H9 (cell line): ENCODE measurements at regions not wholly inside any gene's neighbourhood (a gene's known extent, or its start where the extent isn't known, plus 50 kb on each side); places are given as distances from the start of the nearest gene placed in this dataset.

Experiments used
- DNase-seq: peaks from one replicate; pipeline ENCODE4 v3.0.0-alpha.2; 2017
- H2AFZ ChIP-seq: one replicate; pipeline ENCODE4 v1.6.1; 2013; ENCODE audit warnings: mild to moderate bottlenecking, low read length, control low read depth, moderate library complexity
- H2AK5ac ChIP-seq: 2 replicates; pipeline ENCODE4 v1.6.1; 2013; ENCODE audit warnings: low read length, control low read depth, mixed read lengths; ENCODE audit not compliant: insufficient read length
- H2BK120ac ChIP-seq: one replicate; pipeline ENCODE4 v1.6.1; 2013; ENCODE audit warnings: low read depth, mild to moderate bottlenecking, low read length, control low read depth, inconsistent platforms; ENCODE audit not compliant: poor library complexity, severe bottlenecking
- H2BK12ac ChIP-seq: 2 replicates; pipeline ENCODE4 v1.6.1; 2013; ENCODE audit warnings: low read length, control low read depth, mixed read lengths, low read depth; ENCODE audit not compliant: insufficient read length
- H2BK15ac ChIP-seq: 2 replicates; pipeline ENCODE4 v1.6.1; 2013; ENCODE audit warnings: low read depth, low read length, control low read depth
- H2BK20ac ChIP-seq: one replicate; pipeline ENCODE4 v1.6.1; 2013; ENCODE audit warnings: low read depth, mild to moderate bottlenecking, low read length, control low read depth, inconsistent platforms; ENCODE audit not compliant: poor library complexity, severe bottlenecking
- H2BK5ac ChIP-seq: 2 replicates; pipeline ENCODE4 v1.6.1; 2013; ENCODE audit warnings: low read length, control low read depth, mixed read lengths; ENCODE audit not compliant: insufficient read length
- H3K14ac ChIP-seq: 2 replicates; pipeline ENCODE4 v1.6.1; 2013; ENCODE audit warnings: low read length, control low read depth; ENCODE audit not compliant: insufficient read depth
- H3K18ac ChIP-seq: 2 replicates; pipeline ENCODE4 v1.6.1; 2013; ENCODE audit warnings: low read depth, mild to moderate bottlenecking, mixed read lengths, low read length, control low read depth; ENCODE audit not compliant: insufficient read length
- H3K23ac ChIP-seq: 2 replicates; pipeline ENCODE4 v1.6.1; 2013; ENCODE audit warnings: low read length, control low read depth, mixed read lengths, low read depth; ENCODE audit not compliant: insufficient read length
- H3K23me2 ChIP-seq: 2 replicates; pipeline ENCODE4 v1.6.1; 2013; ENCODE audit warnings: low read depth, mild to moderate bottlenecking, mixed read lengths, low read length, control low read depth; ENCODE audit not compliant: insufficient read length, poor library complexity, severe bottlenecking
- H3K27ac ChIP-seq: 2 replicates; pipeline ENCODE4 v1.5.1; 2013; ENCODE audit warnings: low read length, control low read depth, mixed read lengths, low read depth; ENCODE audit not compliant: insufficient read length
- H3K27me3 ChIP-seq: 2 replicates; pipeline ENCODE4 v1.6.1; 2013; ENCODE audit warnings: low read length, control low read depth, inconsistent platforms; ENCODE audit not compliant: insufficient read depth
- H3K4ac ChIP-seq: 2 replicates; pipeline ENCODE4 v1.6.1; 2013; ENCODE audit warnings: low read depth, mild to moderate bottlenecking, control low read depth, inconsistent platforms, low read length, moderate library complexity
- H3K4me1 ChIP-seq: 2 replicates; pipeline ENCODE4 v1.6.1; 2013; ENCODE audit warnings: low read length, control low read depth, inconsistent platforms; ENCODE audit not compliant: insufficient read depth
- H3K4me2 ChIP-seq: 2 replicates; pipeline ENCODE4 v1.6.1; 2013; ENCODE audit warnings: low read length, control low read depth, mixed read lengths; ENCODE audit not compliant: insufficient read length, insufficient read depth
- H3K56ac ChIP-seq: 2 replicates; pipeline ENCODE4 v1.6.1; 2013; ENCODE audit warnings: low read depth, mild to moderate bottlenecking, mixed read lengths, low read length, control low read depth; ENCODE audit not compliant: insufficient read length
- H3K79me1 ChIP-seq: 2 replicates; pipeline ENCODE4 v1.6.1; 2013; ENCODE audit warnings: low read depth, mild to moderate bottlenecking, moderate library complexity, low read length, control low read depth, inconsistent platforms; ENCODE audit not compliant: insufficient read depth, poor library complexity, severe bottlenecking
- H3K79me2 ChIP-seq: 2 replicates; pipeline ENCODE4 v1.6.1; 2013; ENCODE audit warnings: low read length, control low read depth, inconsistent platforms; ENCODE audit not compliant: insufficient read depth
- H3K9ac ChIP-seq: 2 replicates; pipeline ENCODE4 v1.6.1; 2013; ENCODE audit warnings: low read length, control low read depth, mixed read lengths; ENCODE audit not compliant: insufficient read length; ENCODE audit errors: extremely low read depth
- H3K9me3 ChIP-seq: one replicate; pipeline ENCODE4 v1.6.1; 2013; ENCODE audit warnings: low read depth, low read length, inconsistent platforms; ENCODE audit not compliant: control insufficient read depth
- H3T11ph ChIP-seq: one replicate; pipeline ENCODE4 v1.6.1; 2013; ENCODE audit warnings: mild to moderate bottlenecking, low read length, control low read depth, inconsistent platforms
- H4K20me1 ChIP-seq: one replicate; pipeline ENCODE4 v1.6.1; 2013; ENCODE audit not compliant: control insufficient read depth, insufficient read length, insufficient read depth
- H4K5ac ChIP-seq: 2 replicates; pipeline ENCODE4 v1.6.1; 2013; ENCODE audit warnings: low read depth, mild to moderate bottlenecking, mixed read lengths, low read length, control low read depth; ENCODE audit not compliant: insufficient read length
- H4K8ac ChIP-seq: replicated peaks from 2 replicates; pipeline ENCODE4 v1.6.1; 2013; ENCODE audit warnings: low read length, control low read depth, mixed read lengths, low read depth; ENCODE audit not compliant: insufficient read length
- H4K91ac ChIP-seq: 2 replicates; pipeline ENCODE4 v1.6.1; 2013; ENCODE audit warnings: low read depth, mild to moderate bottlenecking, moderate library complexity, mixed read lengths, low read length, control low read depth; ENCODE audit not compliant: insufficient read length
- H3K27ac Mint-ChIP-seq, 3 experiments: 2 replicates in 2 of 3; 3 replicates in 1 of 3; pipeline ENCODE4 v1.8.0; 2020 to 2021; ENCODE audit warnings: mixed read lengths in 3 of 3, mild to moderate bottlenecking in 1 of 3, moderate library complexity in 1 of 3
- H3K27me3 Mint-ChIP-seq: 2 replicates; pipeline ENCODE4 v1.8.0; 2021; ENCODE audit warnings: low read depth, mild to moderate bottlenecking, moderate library complexity, mixed read lengths
- H3K36me3 Mint-ChIP-seq, 3 experiments: 2 replicates in 2 of 3; 3 replicates in 1 of 3; pipeline ENCODE4 v1.8.0; 2020 to 2021; ENCODE audit warnings: low read depth in 3 of 3, mixed read lengths in 3 of 3; ENCODE audit not compliant: insufficient read depth in 1 of 3
- H3K4me1 Mint-ChIP-seq, 2 experiments: 2 replicates each; pipeline ENCODE4 v1.8.0; 2020; ENCODE audit warnings: mixed read lengths in 2 of 2
- H3K4me3 Mint-ChIP-seq, 2 experiments: 2 replicates in 1 of 2; 3 replicates in 1 of 2; pipeline ENCODE4 v1.8.0; 2020 to 2021; ENCODE audit warnings: mild to moderate bottlenecking in 2 of 2, mixed read lengths in 2 of 2, moderate library complexity in 1 of 2
- H3K9me3 Mint-ChIP-seq, 2 experiments: 2 replicates in 1 of 2; 3 replicates in 1 of 2; pipeline ENCODE4 v1.8.0; 2020; ENCODE audit warnings: mild to moderate bottlenecking in 2 of 2, mixed read lengths in 2 of 2, moderate library complexity in 1 of 2
- CTCF ChIP-seq: fragments of 200-600 bp; sonication (generic); conservative IDR thresholded peaks from 3 replicates; pipeline ENCODE4 v1.8.0; 2021; ENCODE audit warnings: antibody characterized with exemption, mild to moderate bottlenecking
- WGBS: extraction: QIAGEN DNeasy Blood & Tissue Kit; methylation state at CpG from one replicate; pipeline ENCODE4 v1.1.7; 2013; ENCODE audit warnings: missing lambda C conversion rate, low lambda C conversion rate, mixed read lengths; ENCODE audit not compliant: insufficient read length; ENCODE audit errors: extremely low coverage; 5-methylcytosine and 5-hydroxymethylcytosine counted together

DNA sequence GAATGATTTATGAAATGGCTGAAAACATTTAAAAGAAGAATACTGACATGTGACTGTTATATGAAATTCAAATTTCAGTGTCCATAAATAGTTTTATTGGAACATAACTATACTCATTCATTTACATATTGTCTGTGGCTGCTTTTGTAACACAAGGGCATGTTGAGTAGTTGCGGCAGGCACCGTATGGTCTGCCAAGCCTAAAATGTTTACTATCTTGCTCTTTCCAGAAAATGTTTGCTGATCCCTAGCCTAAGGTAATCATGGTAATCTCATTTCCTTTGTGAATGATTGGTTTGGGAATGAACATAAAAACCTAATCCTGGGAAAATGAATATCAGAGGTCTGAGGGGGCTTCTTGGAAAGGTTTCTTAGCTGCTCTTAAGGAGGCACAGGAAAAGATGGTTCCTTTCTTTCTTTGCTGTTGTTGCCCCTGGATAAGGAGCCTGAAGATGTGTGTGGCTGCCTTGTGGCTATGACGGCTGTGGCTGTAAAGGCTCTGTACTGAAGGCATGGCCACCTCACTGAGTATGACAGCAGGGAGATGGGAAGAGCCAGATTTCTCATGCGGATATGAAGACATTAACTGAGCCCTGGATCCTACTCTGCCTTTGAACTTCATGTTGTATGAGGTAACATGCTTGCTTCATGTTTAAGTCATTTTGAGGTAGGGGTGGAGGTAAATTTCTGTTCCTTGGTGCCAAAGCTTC is 419.4 kb upstream of the CLINT1 start:
- Mint-ChIP-seq H3K27ac (no peak overlapping the region), H3K36me3 (no peaks in the 10 kb centered on the region; a peak in 1 of 7 replicates), H3K4me3 (no peak overlapping the region), H3K27me3 (peaks cover 6% of the 10 kb centered on the region), H3K9me3 (no peaks in the 10 kb centered on the region), H3K4me1 (peaks cover 4 to 11% of the 10 kb centered on the region in 2 experiments)
- no CpG with 5 or more reads among the region's 4 CpGs for WGBS
- Histone ChIP-seq H3K14ac (no peak overlapping the region), H3K4me2 (no peak overlapping the region), H2BK15ac (no peak overlapping the region), H4K20me1 (no peaks in the 10 kb centered on the region), H3K56ac (no peak overlapping the region), H3T11ph (no peak overlapping the region), H3K23ac (no peak overlapping the region), H2AFZ (no peak overlapping the region), H2BK120ac (no peak overlapping the region), H3K79me1 (no peaks in the 10 kb centered on the region), H3K18ac (no peak overlapping the region), H2BK5ac (no peak overlapping the region), H2AK5ac (no peak overlapping the region), H3K79me2 (no peaks in the 10 kb centered on the region), H2BK12ac (no peak overlapping the region), H3K23me2 (no peaks in the 10 kb centered on the region), H2BK20ac (no peak overlapping the region), H3K27ac (no peak overlapping the region), H3K9ac (no peak overlapping the region), H4K8ac (no peak overlapping the region), H3K4ac (no peak overlapping the region), H3K9me3 (no peaks in the 10 kb centered on the region), H3K27me3 (no peaks in the 10 kb centered on the region), H3K4me1 (no peaks in the 10 kb centered on the region), H4K91ac (no peak overlapping the region), H4K5ac (no peak overlapping the region)
- no peak for TF ChIP-seq CTCF
- DNase-seq = no peak
